NCI-H2107 (cell line): ENCODE measurements at regions not wholly inside any gene's neighbourhood (a gene's known extent, or its start where the extent isn't known, plus 50 kb on each side); places are given as distances from the start of the nearest gene placed in this dataset.
A peak's percentile ranks its signal among the peaks of the same experiment; 100 is the strongest.

Source experiments
- DNase-seq: peaks from one replicate; lab custom pipeline; 2025; lab: John Stamatoyannopoulos, UW

GRCh38 chr11:16685914-16686313 is 52.5 kb upstream of the C11orf58 start:
- DNase-seq, result no peak

GRCh38 chr11:16678466-16679116 is 59.9 kb upstream of the C11orf58 start:
- DNase-seq, result no peak

- no peak for DNase-seq
Measured at GRCh38 chr11:16669799-16670415, 68.5 kb upstream of the C11orf58 start.

- DNase-seq, result no peak
Measured at GRCh38 chr11:16632295-16633200, 105.9 kb upstream of the C11orf58 start.

GRCh38 chr11:16630651-16631050 is 107.8 kb upstream of the C11orf58 start:
- DNase-seq, result no peak

GRCh38 chr11:16618431-16618830 is 120.0 kb upstream of the C11orf58 start:
- DNase-seq, result no peak

GRCh38 chr11:16615480-16615879 is 123.0 kb upstream of the C11orf58 start:
- DNase-seq, result no peak

- peak; percentile 90 for DNase-seq
Measured at GRCh38 chr11:16613512-16614381, 124.7 kb upstream of the C11orf58 start.

GRCh38 chr11:16613262-16613511 is 125.3 kb upstream of the C11orf58 start:
- no peak for DNase-seq

GRCh38 chr11:16612566-16613261 is 125.7 kb upstream of the C11orf58 start:
- DNase-seq, result no peak

GRCh38 chr11:16611926-16612565 is 126.4 kb upstream of the C11orf58 start:
- no peak for DNase-seq

- DNase-seq, result no peak
Measured at GRCh38 chr11:16611401-16611921, 127.0 kb upstream of the C11orf58 start.

GRCh38 chr11:16610738-16611388 is 127.6 kb upstream of the C11orf58 start:
- DNase-seq, result no peak

GRCh38 chr11:16610213-16610737 is 128.2 kb upstream of the C11orf58 start:
- DNase-seq, result no peak

- DNase-seq, result no peak
Measured at GRCh38 chr11:16609769-16610168, 128.7 kb upstream of the C11orf58 start.

GRCh38 chr11:16607675-16608644 is 130.5 kb upstream of the C11orf58 start:
- peak; percentile 24 for DNase-seq

- peak; percentile 27 for DNase-seq
Measured at GRCh38 chr11:16606784-16607674, 131.4 kb upstream of the C11orf58 start.
